ENCODE measurements at regions not wholly inside any gene's neighbourhood (a gene's known extent, or its start where the extent isn't known, plus 50 kb on each side); places are given as distances from the start of the nearest gene placed in this dataset.

DNA sequence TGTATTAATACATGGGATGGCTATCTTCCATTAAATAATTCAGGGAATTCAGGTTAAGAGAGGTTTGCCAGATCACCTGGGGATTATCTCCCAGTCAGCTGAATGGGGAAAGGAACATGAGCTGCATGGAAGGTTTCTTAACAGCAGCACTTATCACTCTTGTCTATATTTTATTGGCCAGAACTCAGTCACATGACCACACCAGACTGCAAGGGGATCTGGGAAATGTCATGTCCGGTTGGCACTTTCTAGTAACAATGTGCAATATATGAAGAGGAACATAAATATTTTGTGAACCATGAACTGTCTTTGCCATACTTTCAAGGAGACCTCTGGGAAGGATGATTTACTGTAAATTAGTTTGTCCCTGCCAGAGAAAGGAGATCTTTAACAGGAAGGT, 599.1 kb downstream of the SLC4A3 start:
- in situ Hi-C loops (cut with HindIII; ENCODE audit: low pct_unique_long_range_greater_than_20kb, low sequenced_read_pairs): no loop called here
- DNase-seq (ENCODE audit: low read depth): no peak

DNA sequence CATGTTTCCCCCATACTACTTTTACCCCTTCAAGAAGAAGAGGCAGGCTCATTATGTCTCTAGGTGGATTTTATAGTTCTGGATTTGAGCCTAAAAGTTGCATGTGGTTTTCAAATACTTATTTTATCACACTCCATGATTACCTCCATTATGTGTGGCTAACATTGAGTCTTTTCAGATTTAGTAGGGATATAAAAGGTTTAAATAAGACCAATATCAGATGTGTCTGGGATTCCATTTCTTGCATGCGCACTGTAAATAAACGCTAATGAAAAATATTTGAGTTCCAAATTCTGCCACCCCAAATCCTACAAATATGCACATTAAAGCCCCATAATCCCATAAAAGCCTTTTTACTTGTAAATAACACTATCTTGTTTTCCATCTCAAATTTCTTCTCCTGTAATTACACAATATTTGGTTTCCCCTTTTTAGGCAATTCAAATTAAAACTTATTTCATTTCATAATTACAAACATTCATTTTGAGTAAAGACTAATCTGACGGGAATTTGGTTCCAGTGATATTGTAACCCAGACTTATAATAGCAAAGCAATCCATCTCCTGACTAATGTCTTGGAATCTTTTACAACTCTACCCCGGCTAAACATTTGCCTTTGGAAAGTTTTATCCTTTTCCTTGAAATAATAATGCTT, 600.0 kb downstream of the SLC4A3 start:
- peak; percentile 57 for DNase-seq (ENCODE audit: low read depth)
- in situ Hi-C loops (cut with HindIII; ENCODE audit: low pct_unique_long_range_greater_than_20kb, low sequenced_read_pairs): no loop called here

DNA sequence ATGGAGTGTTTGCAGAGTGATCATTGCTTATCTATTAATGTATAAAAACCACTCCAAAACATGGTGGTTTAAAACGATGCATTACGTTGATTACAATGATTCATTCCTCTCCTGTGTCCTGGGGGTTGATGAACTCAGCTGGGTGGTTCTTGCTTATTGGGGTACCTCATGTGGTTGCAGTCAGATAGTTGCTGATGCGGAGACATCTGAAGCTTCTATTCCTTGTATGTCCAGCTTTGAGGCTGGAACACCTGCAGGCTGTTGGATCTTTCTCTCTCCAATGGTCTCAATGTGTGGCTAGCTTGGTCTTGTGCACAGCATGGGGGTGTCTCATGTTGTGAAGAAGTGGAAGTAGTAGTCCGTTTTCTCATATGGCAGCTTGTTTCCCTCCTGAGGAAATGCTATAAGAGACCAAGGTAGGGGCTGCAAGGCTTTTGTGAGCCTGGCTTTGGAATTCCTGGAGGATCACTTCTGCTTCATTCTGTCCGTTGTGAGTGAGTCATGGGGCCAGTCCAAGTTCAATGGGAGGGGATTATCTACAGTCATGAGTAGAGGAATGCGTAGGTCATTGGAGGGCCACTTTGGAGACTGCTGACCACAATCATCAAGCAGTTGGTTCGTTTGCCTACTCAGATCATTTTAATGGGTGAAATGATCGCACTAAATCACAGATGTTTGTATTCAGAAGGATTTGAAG, 601.0 kb downstream of the SLC4A3 start:
- DNase-seq (ENCODE audit: low read depth): peak; percentile 98
- in situ Hi-C loops (cut with HindIII; ENCODE audit: low pct_unique_long_range_greater_than_20kb, low sequenced_read_pairs): no loop called here

DNA sequence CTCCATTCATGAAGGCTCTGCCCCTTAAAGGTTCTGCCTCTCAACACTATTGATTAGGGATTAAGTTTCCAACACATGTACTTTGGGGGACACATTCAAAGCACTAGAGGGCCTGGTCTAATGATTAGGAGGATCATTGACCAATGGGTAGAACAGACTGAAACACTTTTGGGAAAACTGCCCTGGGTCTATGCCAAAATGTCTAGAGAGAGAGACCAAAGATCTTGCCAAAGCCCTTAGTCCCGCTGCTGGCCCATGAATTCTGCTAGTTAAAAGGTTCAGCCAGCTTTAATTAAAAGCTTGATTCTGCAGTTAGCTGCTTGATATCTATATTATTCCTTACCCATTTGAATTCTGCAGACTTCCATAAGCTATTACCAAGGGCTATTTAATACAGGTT, 613.2 kb downstream of the SLC4A3 start:
- no peak for DNase-seq (ENCODE audit: low read depth)
- in situ Hi-C loops (cut with HindIII; ENCODE audit: low pct_unique_long_range_greater_than_20kb, low sequenced_read_pairs): no loop called here

DNA sequence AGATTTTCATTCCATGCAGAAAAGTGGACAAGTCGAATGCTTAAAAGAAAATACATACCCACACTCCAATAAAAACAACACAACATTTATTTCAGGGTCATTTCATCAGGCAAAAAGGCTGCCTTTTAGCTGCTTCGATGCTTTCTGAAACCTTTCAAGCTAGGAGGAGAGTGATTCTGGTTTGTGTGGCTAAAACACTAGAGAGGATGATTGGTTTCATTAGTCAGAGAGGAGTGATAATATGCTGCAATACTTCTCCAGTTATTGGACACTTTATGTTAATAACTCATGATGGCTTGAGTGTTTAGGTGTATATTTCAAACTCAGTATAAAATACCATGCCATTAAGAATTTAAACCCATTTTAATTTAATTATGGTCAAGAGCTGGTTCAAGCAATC, 614.0 kb downstream of the SLC4A3 start:
- in situ Hi-C loops (cut with HindIII; ENCODE audit: low pct_unique_long_range_greater_than_20kb, low sequenced_read_pairs): no loop called here
- no peak for DNase-seq (ENCODE audit: low read depth)

DNA sequence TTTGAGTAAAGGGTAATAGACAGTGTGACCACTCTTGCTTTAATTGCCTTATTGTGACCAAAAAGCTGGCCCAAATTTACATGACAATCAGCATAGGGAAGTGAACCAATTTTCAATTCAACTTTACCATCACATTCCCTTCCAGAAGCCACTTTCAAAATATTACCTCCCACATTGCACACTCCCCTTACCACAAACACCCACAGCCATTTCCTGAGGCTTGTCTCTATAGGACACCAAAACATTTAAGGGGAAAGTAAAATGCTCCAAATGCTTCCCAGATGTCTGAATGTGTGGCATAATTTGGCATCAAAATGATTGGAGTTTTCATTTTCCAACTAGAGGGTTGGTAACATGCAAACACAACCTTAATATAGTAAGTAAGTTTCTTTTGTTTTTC, 616.1 kb downstream of the SLC4A3 start:
- no peak for DNase-seq (ENCODE audit: low read depth)
- in situ Hi-C loops (cut with HindIII; ENCODE audit: low pct_unique_long_range_greater_than_20kb, low sequenced_read_pairs): no loop called here

DNA sequence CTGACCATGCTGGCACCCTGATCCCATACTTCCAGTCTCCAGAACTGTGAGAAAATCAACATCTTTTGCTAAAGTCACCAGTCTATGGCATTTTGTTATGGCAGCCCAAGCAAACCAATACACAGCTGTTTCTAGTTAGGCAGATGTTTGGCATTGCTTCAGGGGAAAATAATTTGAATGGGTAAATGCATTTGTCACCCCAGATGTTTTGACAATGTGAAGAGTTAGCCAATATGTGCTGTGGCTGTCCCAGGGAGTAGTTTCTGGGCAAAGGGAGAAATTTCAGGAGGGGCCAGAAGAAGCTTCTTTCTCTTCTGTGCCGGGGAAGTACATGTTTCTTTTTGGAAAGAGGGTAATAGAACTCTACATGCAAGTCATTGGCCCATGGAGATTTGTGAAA, 619.0 kb downstream of the SLC4A3 start:
- DNase-seq (ENCODE audit: low read depth): no peak
- in situ Hi-C loops (cut with HindIII; ENCODE audit: low pct_unique_long_range_greater_than_20kb, low sequenced_read_pairs): no loop called here

DNA sequence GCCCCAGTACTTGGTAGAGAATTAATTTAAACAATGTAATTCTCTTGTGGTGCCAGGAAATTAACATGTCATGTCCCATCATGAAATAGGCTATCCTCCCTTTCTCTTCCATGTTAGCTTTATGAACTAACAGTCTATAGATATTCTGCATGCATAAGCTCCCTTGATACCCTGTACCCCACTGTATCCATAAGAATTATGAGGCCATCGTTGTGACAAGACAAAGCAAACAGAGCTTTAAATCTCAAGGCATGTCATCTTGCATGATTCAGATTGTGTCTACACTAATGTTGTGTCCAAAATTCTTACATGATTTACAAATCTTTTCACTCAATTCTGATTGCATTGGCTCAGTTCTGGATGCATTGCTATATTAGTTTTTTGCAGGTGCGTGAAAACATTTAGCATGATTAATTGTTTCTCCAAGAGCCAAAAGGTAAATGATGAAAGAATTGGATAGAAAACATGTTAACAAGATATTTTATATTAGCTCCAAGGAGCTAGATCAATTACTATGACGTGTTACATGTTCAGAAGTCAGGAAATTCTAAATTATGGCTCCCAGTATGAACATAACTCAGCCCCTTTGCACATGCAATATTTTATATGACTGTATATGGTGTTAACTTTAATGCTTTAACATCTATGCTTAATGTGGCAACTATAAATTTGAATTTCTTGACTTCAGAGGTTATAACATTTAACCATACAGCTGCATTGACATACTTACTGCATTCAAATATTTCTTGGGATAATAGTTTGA, 620.3 kb downstream of the SLC4A3 start:
- in situ Hi-C loops (cut with HindIII; ENCODE audit: low pct_unique_long_range_greater_than_20kb, low sequenced_read_pairs): no loop called here
- DNase-seq (ENCODE audit: low read depth): no peak

DNA sequence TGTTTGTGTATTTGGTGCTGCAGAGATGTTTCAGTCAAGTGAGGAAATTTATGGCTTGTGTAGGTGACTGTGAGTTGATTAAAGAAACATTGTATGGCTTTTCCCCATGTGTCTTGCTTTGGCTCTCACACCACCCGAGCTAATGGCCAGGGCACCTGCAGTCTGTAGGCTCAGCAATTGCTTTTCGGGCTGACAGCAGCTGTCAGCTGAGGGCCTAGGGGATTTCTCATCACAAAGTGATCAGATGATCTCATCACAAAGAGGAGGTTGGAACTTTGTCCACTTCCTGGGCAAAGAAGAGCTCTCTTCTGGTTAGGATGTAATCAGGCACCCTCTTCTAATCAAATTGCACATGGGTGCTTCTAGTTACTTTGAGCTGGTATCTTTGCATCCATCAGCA, 632.2 kb downstream of the SLC4A3 start:
- DNase-seq (ENCODE audit: low read depth): no peak
- in situ Hi-C loops (cut with HindIII; ENCODE audit: low pct_unique_long_range_greater_than_20kb, low sequenced_read_pairs): no loop called here

DNA sequence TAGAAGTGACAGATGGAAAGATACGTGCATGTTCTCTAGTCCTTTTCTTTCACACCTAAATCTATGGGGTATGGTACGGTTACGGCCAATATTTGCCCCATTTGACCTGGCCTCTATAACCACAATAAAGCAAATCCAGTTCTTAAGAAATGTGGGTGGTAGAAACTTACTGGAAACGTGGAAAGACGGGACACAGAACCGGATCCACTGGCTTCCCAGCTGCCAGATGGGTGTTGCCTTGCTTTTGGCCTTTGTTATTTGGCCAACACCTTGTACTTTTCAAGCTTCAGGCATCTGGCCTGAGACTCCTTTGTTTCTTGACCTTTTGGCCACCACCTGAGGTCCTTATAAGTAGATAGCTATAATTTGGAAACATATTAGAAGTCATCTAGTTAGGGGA, 635.9 kb downstream of the SLC4A3 start:
- no peak for DNase-seq (ENCODE audit: low read depth)
- in situ Hi-C loops (cut with HindIII; ENCODE audit: low pct_unique_long_range_greater_than_20kb, low sequenced_read_pairs): no loop called here

DNA sequence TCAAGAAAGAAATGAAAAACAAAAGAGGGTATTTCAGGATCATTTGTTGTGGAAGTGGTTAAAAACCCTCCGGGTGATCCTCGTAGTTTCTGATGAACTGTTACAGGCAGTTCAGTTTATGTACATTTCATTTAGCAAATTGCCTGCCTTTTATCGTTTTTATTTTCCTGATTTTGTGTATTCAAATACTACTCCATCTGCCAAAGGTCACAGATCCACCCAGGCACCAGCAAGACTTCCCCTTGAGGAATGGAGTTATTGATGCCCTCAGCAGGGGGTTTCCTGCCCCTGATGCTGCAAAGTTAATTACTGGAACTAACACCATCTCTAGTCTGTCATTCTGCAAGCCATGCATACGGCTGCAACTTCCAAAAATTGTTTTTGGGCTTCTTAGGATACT, 641.9 kb downstream of the SLC4A3 start:
- in situ Hi-C loops (cut with HindIII; ENCODE audit: low pct_unique_long_range_greater_than_20kb, low sequenced_read_pairs): no loop called here
- DNase-seq (ENCODE audit: low read depth): no peak

DNA sequence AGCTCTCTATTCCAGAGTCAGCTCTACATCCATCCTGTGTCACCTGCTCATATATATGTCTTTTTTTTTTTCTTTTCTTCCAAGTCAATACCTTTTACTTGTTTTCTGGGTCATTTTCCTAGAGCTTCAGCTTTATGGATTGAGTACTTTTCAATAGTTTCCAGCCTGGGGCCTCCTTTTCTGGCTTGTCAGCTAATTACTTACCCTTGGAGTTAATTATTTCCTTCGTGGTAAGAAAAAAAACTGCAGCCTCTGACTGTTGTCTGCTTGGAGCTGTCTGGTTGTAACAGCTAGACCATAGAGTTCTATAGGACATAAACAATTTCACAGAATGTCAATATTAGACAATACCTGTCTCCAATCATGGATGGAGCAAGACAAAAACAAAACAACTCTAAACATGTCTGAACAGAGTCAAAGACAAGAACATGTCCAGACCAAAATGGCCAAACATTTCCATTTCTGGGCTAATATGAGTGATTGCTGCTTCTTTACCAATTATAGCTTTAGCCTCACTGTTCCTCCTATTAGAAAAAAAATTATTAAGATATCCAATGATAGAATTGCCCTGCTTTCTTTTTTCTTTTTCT, 643.1 kb downstream of the SLC4A3 start:
- in situ Hi-C loops (cut with HindIII; ENCODE audit: low pct_unique_long_range_greater_than_20kb, low sequenced_read_pairs): no loop called here
- peak; percentile 33 for DNase-seq (ENCODE audit: low read depth)

DNA sequence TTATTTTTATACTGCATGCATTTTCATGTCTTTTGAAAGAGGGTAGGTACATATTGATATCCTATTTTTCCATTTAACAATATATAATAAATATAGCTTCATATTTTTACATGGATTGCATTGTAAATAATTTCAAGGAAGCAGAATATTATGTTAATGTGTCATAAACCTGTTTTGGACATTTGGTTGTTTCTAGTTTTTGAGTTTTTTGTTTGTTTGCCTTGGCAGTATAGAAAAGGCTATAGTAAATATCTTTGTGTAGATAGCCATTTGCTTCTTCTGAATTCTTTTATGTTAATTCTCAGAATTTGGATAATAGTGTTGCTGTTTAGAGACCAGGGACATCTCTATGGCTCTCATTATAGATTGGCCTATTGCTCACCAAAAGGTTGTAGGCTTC, 645.2 kb downstream of the SLC4A3 start:
- no peak for DNase-seq (ENCODE audit: low read depth)
- in situ Hi-C loops (cut with HindIII; ENCODE audit: low pct_unique_long_range_greater_than_20kb, low sequenced_read_pairs): no loop called here

DNA sequence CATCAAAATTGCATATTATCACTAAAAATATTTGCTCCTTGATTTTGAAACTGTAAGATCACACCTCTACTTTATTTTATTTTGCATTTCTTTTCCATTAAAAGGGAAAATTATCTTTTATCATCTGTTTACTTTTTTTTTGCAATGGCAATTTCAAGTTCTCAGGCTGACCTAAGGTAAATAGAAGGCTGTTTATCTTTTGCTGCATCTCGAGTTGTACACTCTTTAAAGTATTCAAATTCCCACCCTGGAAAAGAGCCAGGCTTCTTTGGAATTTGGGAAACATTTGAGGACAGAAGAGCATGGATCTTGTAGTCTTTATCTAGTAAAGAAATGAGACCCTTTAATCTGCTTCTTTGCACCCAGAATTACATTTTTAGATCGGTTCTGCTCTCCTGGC, 645.7 kb downstream of the SLC4A3 start:
- in situ Hi-C loops (cut with HindIII; ENCODE audit: low pct_unique_long_range_greater_than_20kb, low sequenced_read_pairs): no loop called here
- DNase-seq (ENCODE audit: low read depth): no peak

DNA sequence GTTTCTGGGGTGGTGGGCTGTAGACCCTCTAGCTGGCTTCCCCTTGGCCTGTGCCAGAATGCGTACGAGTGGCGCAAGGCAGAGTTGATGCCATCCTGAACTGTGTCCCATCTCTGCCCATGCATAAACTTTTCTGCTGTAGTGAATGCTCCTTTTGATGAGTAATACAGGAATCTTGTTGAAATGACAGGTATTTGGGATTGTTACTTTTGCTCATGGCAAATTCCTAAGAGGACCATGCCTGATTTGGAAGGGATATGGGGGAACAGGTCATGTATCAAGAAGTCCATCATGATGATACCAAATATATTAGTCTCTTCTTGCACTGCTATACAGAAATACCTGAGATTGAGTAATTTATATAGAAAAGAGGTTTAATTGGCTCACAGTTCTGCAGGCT, 648.0 kb downstream of the SLC4A3 start:
- in situ Hi-C loops (cut with HindIII; ENCODE audit: low pct_unique_long_range_greater_than_20kb, low sequenced_read_pairs): no loop called here

DNA sequence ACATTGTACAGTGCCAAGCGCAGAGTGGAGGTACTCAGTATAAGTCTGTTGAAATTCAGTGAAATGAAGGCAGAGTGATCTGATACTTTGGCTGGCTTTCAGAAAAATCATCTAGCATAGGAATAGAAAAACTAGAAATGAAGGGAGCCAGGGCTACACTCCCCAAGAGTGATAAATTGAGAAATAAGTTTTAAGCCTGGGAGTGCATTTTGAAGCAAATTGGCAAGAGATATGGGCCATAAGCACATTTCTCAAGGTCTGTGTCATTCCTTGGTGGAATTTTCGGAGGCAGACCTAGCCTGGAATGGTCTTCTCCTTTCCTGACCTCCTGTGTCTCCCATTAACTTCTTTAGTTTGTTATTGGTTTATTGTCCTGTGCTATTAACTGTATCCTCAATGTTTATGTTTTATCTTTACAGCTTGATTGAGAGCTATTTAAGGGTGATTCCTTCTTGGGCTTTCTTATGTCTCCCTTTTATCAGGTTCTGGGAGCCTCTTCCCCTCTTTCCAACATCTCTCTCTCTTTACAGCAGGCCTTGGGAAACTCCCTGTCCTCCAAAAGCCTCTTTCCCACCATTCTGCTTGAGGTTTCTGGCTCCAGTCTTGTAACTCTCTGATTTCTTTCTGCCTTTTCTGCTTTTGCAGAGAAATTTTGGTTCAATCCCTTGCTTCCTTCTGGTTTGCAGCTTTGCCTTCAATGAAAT, 649.5 kb downstream of the SLC4A3 start:
- in situ Hi-C loops (cut with HindIII; ENCODE audit: low pct_unique_long_range_greater_than_20kb, low sequenced_read_pairs): no loop called here
- DNase-seq (ENCODE audit: low read depth): no peak

More for the DNA sequence above, 648.0 kb downstream of the SLC4A3 start:
- peak; percentile 24 for DNase-seq (ENCODE audit: low read depth)

DNA sequence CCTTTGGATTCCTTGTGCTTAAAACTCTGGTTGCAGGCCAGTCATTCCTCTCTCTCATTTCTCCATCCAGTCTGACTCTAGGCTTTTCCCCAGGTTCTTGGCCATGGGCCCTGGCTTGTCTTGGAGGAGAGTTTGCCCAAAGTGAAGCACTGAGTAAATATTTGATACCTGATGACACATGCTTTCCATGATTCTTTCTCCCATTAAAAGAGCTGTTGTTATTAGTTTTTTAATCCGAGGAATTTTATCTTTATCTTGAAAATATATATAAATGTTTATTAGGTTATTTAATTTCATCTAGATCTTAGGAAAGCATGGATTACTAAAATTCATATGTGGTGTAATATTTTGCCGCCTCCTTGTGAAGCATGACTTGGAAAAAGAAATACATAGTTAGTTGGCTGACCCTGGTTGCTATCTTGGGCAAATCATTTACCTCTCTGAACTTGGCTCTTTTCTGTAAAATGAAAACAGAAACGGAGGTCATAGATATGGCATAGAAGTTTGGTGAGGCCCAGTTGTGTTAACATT, 650.1 kb downstream of the SLC4A3 start:
- DNase-seq (ENCODE audit: low read depth): peak; percentile 60
- in situ Hi-C loops (cut with HindIII; ENCODE audit: low pct_unique_long_range_greater_than_20kb, low sequenced_read_pairs): no loop called here

DNA sequence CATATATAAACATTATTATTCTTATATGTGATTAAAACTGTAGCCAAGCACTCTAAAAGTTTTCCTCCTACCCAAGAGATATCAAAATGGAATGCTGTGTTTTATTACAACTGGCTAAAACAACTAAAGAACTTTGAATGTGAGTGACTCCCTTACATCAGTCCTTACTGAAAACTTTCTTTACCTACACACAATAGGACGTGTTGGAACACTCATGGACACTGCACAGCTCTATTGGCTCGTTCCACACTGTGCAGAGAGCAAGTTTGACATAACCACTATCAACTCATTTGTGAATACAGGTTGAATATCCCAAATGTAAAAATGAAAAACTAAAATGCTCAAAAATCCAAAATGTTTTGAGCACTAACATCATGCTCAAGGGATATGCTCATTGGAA, 650.6 kb downstream of the SLC4A3 start:
- in situ Hi-C loops (cut with HindIII; ENCODE audit: low pct_unique_long_range_greater_than_20kb, low sequenced_read_pairs): no loop called here
- no peak for DNase-seq (ENCODE audit: low read depth)
